ENCODE measurements at regions not wholly inside any gene's neighbourhood (a gene's known extent, or its start where the extent isn't known, plus 50 kb on each side); places are given as distances from the start of the nearest gene placed in this dataset.
A peak's percentile ranks its signal among the peaks of the same experiment; 100 is the strongest.

DNA sequence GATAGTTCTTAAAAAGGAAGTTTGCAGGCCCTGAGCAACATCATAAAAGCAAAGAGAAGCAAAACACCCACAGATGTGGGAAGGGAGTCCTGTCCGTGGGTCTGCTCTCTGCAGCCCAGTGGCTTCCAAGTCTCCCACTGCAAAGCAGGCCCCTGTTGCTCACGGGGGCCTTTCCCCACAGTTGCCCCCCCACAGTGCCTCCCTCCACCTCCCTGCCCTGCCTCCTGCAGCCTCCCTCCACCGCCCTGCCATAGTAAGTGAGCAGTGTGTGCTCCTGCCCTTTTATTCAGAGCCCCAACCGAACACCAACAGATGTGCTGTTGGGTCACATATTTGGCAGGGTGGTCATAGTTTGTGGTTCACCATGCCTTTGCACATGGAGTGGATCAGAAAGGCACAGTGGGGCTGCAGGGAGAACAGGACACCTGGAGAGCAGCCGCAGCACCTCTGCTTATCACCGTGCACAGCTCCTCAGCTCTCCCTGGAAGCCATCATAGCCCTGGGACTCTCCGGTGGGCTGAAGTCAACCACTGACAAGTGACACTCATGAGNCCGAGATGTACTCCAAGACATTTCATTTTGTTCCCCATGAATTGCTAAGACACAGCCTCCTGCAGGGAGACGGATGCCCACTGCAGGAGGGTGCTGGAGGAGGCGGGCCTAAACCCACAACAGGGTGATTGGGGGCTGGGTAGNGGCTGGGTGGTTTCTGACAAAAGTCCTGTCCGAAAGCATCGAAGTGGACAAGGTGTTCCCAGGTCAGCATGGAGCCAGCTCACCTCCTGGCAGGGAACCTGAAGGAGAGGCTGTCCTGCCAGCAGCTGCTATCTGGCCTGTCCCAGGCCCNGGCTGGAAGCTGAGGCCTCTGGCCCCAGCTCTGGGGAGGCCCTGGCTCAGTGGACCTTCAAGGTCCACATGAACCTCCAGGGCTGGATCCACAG, 278.9 kb downstream of the GADD45G start:
- Histone ChIP-seq H2BK12ac (ENCODE audit: low read depth, low read length) (no peak overlapping the region), H3K36me3 (ENCODE audit: control insufficient read depth in 2 of 4, insufficient read depth in 4 of 4, low read length in 3 of 4) (no peaks in the 10 kb centered on the region; a peak in 1 of 8 replicates), H3K79me1 (ENCODE audit: low read depth, low read length) (peaks cover 3% of the 10 kb centered on the region; the same call in 1 of the 2 replicates), H3K14ac (ENCODE audit: insufficient read length) (no peak overlapping the region), H2BK20ac (ENCODE audit: low read length) (no peak overlapping the region), H3K4me1 (replicated peaks in 1 of 4; ENCODE audit: control insufficient read depth in 3 of 4, insufficient read depth in 4 of 4, low read length in 3 of 4) (peaks cover 0 to 3% (median 0%) of the 10 kb centered on the region in 4 experiments; a peak in 1 of 7 replicates), H3K9me3 (ENCODE audit: insufficient read depth in 2 of 2, low read depth in 1 of 2, low read length in 1 of 2) (no peaks in the 10 kb centered on the region), H2AFZ (ENCODE audit: low read length) (no peak overlapping the region), H2AK5ac (ENCODE audit: low read depth, low read length) (no peak overlapping the region), H3K27ac (ENCODE audit: low read depth, low read length) (no peak overlapping the region), H4K20me1 (replicated peaks in 1 of 2; ENCODE audit: control insufficient read depth in 1 of 2, insufficient read depth in 2 of 2, low read length in 2 of 2) (peaks cover 0 to 21% of the 10 kb centered on the region in 2 experiments), H3K23ac (ENCODE audit: insufficient read length) (no peak overlapping the region), H4K8ac (ENCODE audit: extremely low read depth, insufficient read depth, low read length) (no peak overlapping the region), H3K79me2 (ENCODE audit: control insufficient read depth in 1 of 2, insufficient read depth in 2 of 2, low read length in 2 of 2) (no peaks in the 10 kb centered on the region), H3K4me2 (ENCODE audit: insufficient read depth in 1 of 2, low read depth in 2 of 2, low read length in 2 of 2) (no peak overlapping the region), H4K91ac (replicated peaks; ENCODE audit: insufficient read length, low read length) (no peak overlapping the region), H3K27me3 (replicated peaks in 1 of 4; ENCODE audit: control insufficient read depth in 3 of 4, extremely low read depth in 1 of 4, insufficient read depth in 3 of 4, low read length in 3 of 4) (no peaks in the 10 kb centered on the region), H2BK120ac (replicated peaks; ENCODE audit: low read depth, low read length) (no peak overlapping the region), H3K18ac (ENCODE audit: extremely low read depth, low read length) (no peak overlapping the region), H3K23me2 (ENCODE audit: low read depth, low read length) (peaks cover 21% of the 10 kb centered on the region; the same call in 1 of the 2 replicates), H3K4ac (replicated peaks; ENCODE audit: insufficient read length, low read depth, low read length) (no peak overlapping the region), H2BK15ac (ENCODE audit: low read length) (no peak overlapping the region), H3K9ac (replicated peaks in 1 of 4; ENCODE audit: extremely low read depth in 1 of 4, low read depth in 3 of 4, low read length in 3 of 4) (no peak overlapping the region), H2BK5ac (ENCODE audit: low read depth, low read length) (no peak overlapping the region), H3K56ac (replicated peaks; ENCODE audit: insufficient read length, low read depth, low read length) (no peak overlapping the region), H3K4me3 (ENCODE audit: extremely low read depth in 1 of 4, insufficient read depth in 2 of 4, low read depth in 3 of 4, low read length in 4 of 4) (no peak overlapping the region), H4K5ac (ENCODE audit: insufficient read length, low read depth, low read length) (no peak overlapping the region)
- no peak for FAIRE-seq
- POLR2A ChIA-PET (ENCODE audit: partially characterized antibody), result interaction anchor here (1.2 kb wide), 1 partner anchor 281 kb away, joined by 3 read pairs; no protein-coding TSS in a partner anchor
- CTCF ChIA-PET (ENCODE audit: partially characterized antibody), result no interaction called here
- WGBS, 2 experiments (ENCODE audit: extremely low coverage in 1 of 2, insufficient coverage in 1 of 2, insufficient read length in 1 of 2, insufficient replicate concordance in 2 of 2, low coverage in 1 of 2, low lambda C conversion rate in 2 of 2, missing lambda C conversion rate in 1 of 2), result 91% methylated on average over 10 of the region's 12 CpGs; no CpG with 5 or more reads in 1 of the 2 experiments
- DNase-seq (ENCODE audit: low read depth in 1 of 2, low spot score in 2 of 2), result peak in 1 of 2 experiments; percentile 30
- TF ChIP-seq SIX5 (IDR thresholded peaks at IDR 0.05; ENCODE audit: low read depth, low read length) (no peak), CHD2 (IDR thresholded peaks at IDR 0.05; ENCODE audit: low read length) (no peak), RXRA (IDR thresholded peaks at IDR 0.05; ENCODE audit: insufficient read depth, low read depth, low read length) (no peak), MAFK (IDR thresholded peaks at IDR 0.05; ENCODE audit: low read depth, low read length) (no peak), SUZ12 (IDR thresholded peaks at IDR 0.05; ENCODE audit: low read length) (no peak), RFX5 (IDR thresholded peaks at IDR 0.05; ENCODE audit: borderline replicate concordance, low read depth, low read length) (no peak)
- TF ChIP-seq, protein P1, sequence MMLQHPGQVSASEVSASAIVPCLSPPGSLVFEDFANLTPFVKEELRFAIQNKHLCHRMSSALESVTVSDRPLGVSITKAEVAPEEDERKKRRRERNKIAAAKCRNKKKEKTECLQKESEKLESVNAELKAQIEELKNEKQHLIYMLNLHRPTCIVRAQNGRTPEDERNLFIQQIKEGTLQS (IDR thresholded peaks at IDR 0.05; ENCODE audit: insufficient read depth, low read depth, low read length), result no peak
- TF ChIP-seq, protein P2, sequence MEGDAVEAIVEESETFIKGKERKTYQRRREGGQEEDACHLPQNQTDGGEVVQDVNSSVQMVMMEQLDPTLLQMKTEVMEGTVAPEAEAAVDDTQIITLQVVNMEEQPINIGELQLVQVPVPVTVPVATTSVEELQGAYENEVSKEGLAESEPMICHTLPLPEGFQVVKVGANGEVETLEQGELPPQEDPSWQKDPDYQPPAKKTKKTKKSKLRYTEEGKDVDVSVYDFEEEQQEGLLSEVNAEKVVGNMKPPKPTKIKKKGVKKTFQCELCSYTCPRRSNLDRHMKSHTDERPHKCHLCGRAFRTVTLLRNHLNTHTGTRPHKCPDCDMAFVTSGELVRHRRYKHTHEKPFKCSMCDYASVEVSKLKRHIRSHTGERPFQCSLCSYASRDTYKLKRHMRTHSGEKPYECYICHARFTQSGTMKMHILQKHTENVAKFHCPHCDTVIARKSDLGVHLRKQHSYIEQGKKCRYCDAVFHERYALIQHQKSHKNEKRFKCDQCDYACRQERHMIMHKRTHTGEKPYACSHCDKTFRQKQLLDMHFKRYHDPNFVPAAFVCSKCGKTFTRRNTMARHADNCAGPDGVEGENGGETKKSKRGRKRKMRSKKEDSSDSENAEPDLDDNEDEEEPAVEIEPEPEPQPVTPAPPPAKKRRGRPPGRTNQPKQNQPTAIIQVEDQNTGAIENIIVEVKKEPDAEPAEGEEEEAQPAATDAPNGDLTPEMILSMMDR (IDR thresholded peaks at IDR 0.05; ENCODE audit: control extremely low read depth in 1 of 3, insufficient read depth in 1 of 3, low read depth in 1 of 3, low read length in 3 of 3), result no peak

All from H1 (cell line).